SU-DHL-6 (cell line): ENCODE measurements at regions not wholly inside any gene's neighbourhood (a gene's known extent, or its start where the extent isn't known, plus 50 kb on each side); places are given as distances from the start of the nearest gene placed in this dataset.

Experiments
- H2AFZ ChIP-seq: fragments of 200-600 bp; sonication (generic); 2 replicates; pipeline ENCODE4 v1.6.1; 2014; ENCODE audit warnings: low read depth, mild to moderate bottlenecking, moderate library complexity, mixed read lengths, antibody characterized with exemption, low read length; ENCODE audit not compliant: severe bottlenecking
- H3F3A ChIP-seq: fragments of 200-600 bp; shearing (Covaris generic); 2 replicates; pipeline ENCODE4 v1.6.0; 2016; ENCODE audit warnings: antibody characterized with exemption, mild to moderate bottlenecking; ENCODE audit not compliant: insufficient read depth
- H3K27ac ChIP-seq: fragments of 200-600 bp; sonication (generic); 2 replicates; pipeline ENCODE4 v1.5.1; 2016; ENCODE audit warnings: low read depth, mild to moderate bottlenecking, low read length, moderate library complexity, mixed read lengths
- H3K27me3 ChIP-seq: fragments of 200-600 bp; sonication (generic), shearing (Covaris generic); 2 replicates; pipeline ENCODE4 v1.6.0; 2014; ENCODE audit warnings: mild to moderate bottlenecking, low read length
- H3K36me3 ChIP-seq: fragments of 200-600 bp; sonication (generic); 2 replicates; pipeline ENCODE4 v1.6.1; 2014; ENCODE audit warnings: mild to moderate bottlenecking, low read length, mixed read lengths
- H3K4me2 ChIP-seq: fragments of 300-600, 200-600 bp; shearing (Covaris generic), sonication (generic); 2 replicates; pipeline ENCODE4 v1.6.0; 2014; ENCODE audit warnings: low read length, low read depth, mild to moderate bottlenecking; ENCODE audit not compliant: poor library complexity, severe bottlenecking
- H3K4me3 ChIP-seq: fragments of 200-600 bp; sonication (generic); 2 replicates; pipeline ENCODE4 v1.5.1; 2014; ENCODE audit warnings: antibody characterized with exemption, low read length, mild to moderate bottlenecking, mixed read lengths; ENCODE audit not compliant: insufficient read depth, poor library complexity, severe bottlenecking
- H3K79me2 ChIP-seq: fragments of 200-600 bp; sonication (generic); 2 replicates; pipeline ENCODE4 v1.6.1; 2014; ENCODE audit warnings: mild to moderate bottlenecking, low read length, moderate library complexity; ENCODE audit not compliant: insufficient read depth
- H3K9ac ChIP-seq: fragments of 200-600 bp; sonication (generic); 2 replicates; pipeline ENCODE4 v1.7.0; 2014; ENCODE audit warnings: mild to moderate bottlenecking, low read length
- H3K9me2 ChIP-seq: fragments of 200-600 bp; sonication (generic); replicated peaks from 2 replicates; pipeline ENCODE4 v1.6.1; 2014; ENCODE audit warnings: low read length; ENCODE audit not compliant: insufficient read depth
- H3K9me3 ChIP-seq: fragments of 200-600 bp; sonication (generic); 2 replicates; pipeline ENCODE4 v1.6.1; 2014; ENCODE audit warnings: low read length, mixed read lengths; ENCODE audit not compliant: insufficient read depth
- H4K20me1 ChIP-seq: fragments of 200-600 bp; sonication (generic); 2 replicates; pipeline ENCODE4 v1.6.1; 2014; ENCODE audit warnings: low read depth, mild to moderate bottlenecking, antibody characterized with exemption, low read length, moderate library complexity, mixed read lengths
- EZH2phosphoT487 ChIP-seq: fragments of 200-600 bp; sonication (generic), shearing (Covaris generic); conservative IDR thresholded peaks from 2 replicates; pipeline ENCODE4 v1.6.1; 2018; ENCODE audit warnings: mild to moderate bottlenecking, antibody characterized with exemption, low read length, moderate library complexity, mixed read lengths
- TF ChIP-seq, protein P1 (sequence below): fragments of 200-600 bp; sonication (generic); IDR thresholded peaks from one replicate; pipeline ENCODE4 v1.5.1; 2017; ENCODE audit warnings: antibody characterized with exemption, mild to moderate bottlenecking, low read length, moderate library complexity; ENCODE audit not compliant: insufficient read depth, poor library complexity, severe bottlenecking

DNA sequence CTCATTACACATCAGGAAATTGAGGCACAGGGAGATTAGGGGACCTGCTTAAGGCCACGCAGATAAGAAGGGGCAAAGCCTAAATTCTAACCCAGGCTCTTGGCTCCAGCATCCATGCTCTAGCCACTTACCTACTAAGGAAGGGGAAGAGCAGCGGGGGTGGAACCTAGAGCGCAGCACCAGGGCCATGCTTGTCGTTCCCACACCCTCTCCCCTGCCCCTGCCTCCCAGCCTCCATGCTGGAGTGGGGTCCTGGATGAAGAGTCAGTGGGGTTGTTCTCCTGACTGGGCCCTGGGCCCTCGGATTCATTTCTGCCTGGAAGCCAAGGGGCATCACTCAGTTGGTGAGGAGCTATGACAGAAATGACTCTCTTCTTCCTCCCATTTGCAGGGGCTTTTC is 133.3 kb downstream of the FOXD2 start:
- Histone ChIP-seq H3K9me3 (no peaks in the 10 kb centered on the region), H3K36me3 (no peaks in the 10 kb centered on the region), H3K9me2 (no peaks in the 10 kb centered on the region), H3K4me2 (no peak overlapping the region), H4K20me1 (no peaks in the 10 kb centered on the region), H3K27me3 (no peaks in the 10 kb centered on the region), H3K79me2 (no peaks in the 10 kb centered on the region), H3K4me3 (no peak overlapping the region), H2AFZ (no peak overlapping the region), H3F3A (no peaks in the 10 kb centered on the region), H3K9ac (no peak overlapping the region), H3K27ac (no peak overlapping the region)
- TF ChIP-seq, protein P1, sequence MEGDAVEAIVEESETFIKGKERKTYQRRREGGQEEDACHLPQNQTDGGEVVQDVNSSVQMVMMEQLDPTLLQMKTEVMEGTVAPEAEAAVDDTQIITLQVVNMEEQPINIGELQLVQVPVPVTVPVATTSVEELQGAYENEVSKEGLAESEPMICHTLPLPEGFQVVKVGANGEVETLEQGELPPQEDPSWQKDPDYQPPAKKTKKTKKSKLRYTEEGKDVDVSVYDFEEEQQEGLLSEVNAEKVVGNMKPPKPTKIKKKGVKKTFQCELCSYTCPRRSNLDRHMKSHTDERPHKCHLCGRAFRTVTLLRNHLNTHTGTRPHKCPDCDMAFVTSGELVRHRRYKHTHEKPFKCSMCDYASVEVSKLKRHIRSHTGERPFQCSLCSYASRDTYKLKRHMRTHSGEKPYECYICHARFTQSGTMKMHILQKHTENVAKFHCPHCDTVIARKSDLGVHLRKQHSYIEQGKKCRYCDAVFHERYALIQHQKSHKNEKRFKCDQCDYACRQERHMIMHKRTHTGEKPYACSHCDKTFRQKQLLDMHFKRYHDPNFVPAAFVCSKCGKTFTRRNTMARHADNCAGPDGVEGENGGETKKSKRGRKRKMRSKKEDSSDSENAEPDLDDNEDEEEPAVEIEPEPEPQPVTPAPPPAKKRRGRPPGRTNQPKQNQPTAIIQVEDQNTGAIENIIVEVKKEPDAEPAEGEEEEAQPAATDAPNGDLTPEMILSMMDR, result no peak
- no peak for TF ChIP-seq EZH2phosphoT487

DNA sequence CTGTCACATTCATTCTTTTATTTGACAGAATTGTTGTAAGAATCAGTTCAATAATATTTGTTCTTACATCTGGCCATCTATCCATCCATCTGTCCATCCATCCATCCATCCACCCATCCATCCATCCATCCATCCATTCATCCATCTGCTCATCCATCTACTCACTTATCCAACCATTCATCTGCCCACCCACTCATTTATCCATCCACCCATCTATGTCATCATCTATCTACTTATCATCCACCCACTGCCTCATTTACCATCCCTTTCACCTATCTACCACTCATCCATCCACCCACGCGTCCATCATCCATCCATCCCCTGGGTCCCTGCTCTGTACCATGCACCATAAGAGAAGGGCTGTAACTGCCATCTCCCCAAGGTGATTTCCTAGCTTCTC is 134.1 kb downstream of the FOXD2 start:
- Histone ChIP-seq H3K36me3 (no peaks in the 10 kb centered on the region), H3K4me3 (no peak overlapping the region), H3K27ac (no peak overlapping the region), H3K9me3 (no peaks in the 10 kb centered on the region), H3K9ac (no peak overlapping the region), H4K20me1 (no peaks in the 10 kb centered on the region), H3F3A (no peaks in the 10 kb centered on the region), H2AFZ (no peak overlapping the region), H3K27me3 (no peaks in the 10 kb centered on the region), H3K79me2 (no peaks in the 10 kb centered on the region), H3K4me2 (no peak overlapping the region), H3K9me2 (no peaks in the 10 kb centered on the region)
- TF ChIP-seq, protein P1, result no peak

GRCh38 chr1:47572731-47573430 is 135.0 kb downstream of the FOXD2 start:
- H4K20me1 ChIP-seq, result no peaks in the 10 kb centered on the region

More at GRCh38 chr1:47572731-47573430, 135.0 kb downstream of the FOXD2 start:
- Histone ChIP-seq H3F3A (no peaks in the 10 kb centered on the region), H3K9ac (no peak overlapping the region), H3K27me3 (no peaks in the 10 kb centered on the region), H3K4me2 (no peak overlapping the region), H3K9me2 (no peaks in the 10 kb centered on the region), H2AFZ (no peak overlapping the region), H3K4me3 (no peak overlapping the region), H3K9me3 (no peaks in the 10 kb centered on the region), H3K36me3 (no peaks in the 10 kb centered on the region), H3K27ac (no peak overlapping the region), H3K79me2 (no peaks in the 10 kb centered on the region)
- no peak for TF ChIP-seq EZH2phosphoT487
- TF ChIP-seq, protein P1, result no peak
